Stimulated activated naive B cell treated with anti-CD40 and anti-IgM and Interleukin-4, amounts not matched to agents 10 μg/mL and 1 μg/mL and 100 μg/mL, for 72 hours (primary cell): ENCODE measurements at regions not wholly inside any gene's neighbourhood (a gene's known extent, or its start where the extent isn't known, plus 50 kb on each side); places are given as distances from the start of the nearest gene placed in this dataset.
"Not testable (repeated sequence)": the region's sequence is repeated elsewhere in the genome, so short reads cannot be mapped to it uniquely, and the experiment has no call there.

Source experiments
- ATAC-seq, 2 donors: fragments of 150-1000 bp; cut with Tn5 transposase; replicated peaks; 2 replicates each; pipeline ENCODE4 v1.10.0; 2021; ENCODE audit warnings: moderate library complexity in 1 of 2
- DNase-seq: peaks from one replicate; pipeline ENCODE4 v3.0.0; 2021
- H3K27ac Mint-ChIP-seq: one replicate; pipeline ENCODE4 v1.8.0; 2022; ENCODE audit warnings: mild to moderate bottlenecking, mixed read lengths
- H3K27me3 Mint-ChIP-seq, 2 donors: one replicate each; pipeline ENCODE4 v1.8.0; 2022; ENCODE audit warnings: mixed read lengths in 2 of 2
- H3K36me3 Mint-ChIP-seq, 2 donors: one replicate each; pipeline ENCODE4 v1.8.0; 2022; ENCODE audit warnings: mixed read lengths in 2 of 2, mild to moderate bottlenecking in 1 of 2
- H3K4me1 Mint-ChIP-seq, 2 donors: one replicate each; pipeline ENCODE4 v1.8.0; 2022; ENCODE audit warnings: mixed read lengths in 2 of 2, mild to moderate bottlenecking in 1 of 2
- H3K4me3 Mint-ChIP-seq, 2 donors: one replicate each; pipeline ENCODE4 v1.8.0; 2022; ENCODE audit warnings: mild to moderate bottlenecking in 2 of 2, mixed read lengths in 2 of 2, moderate library complexity in 1 of 2
- H3K9me3 Mint-ChIP-seq, 2 donors: one replicate each; pipeline ENCODE4 v1.8.0; 2022; ENCODE audit warnings: mixed read lengths in 2 of 2, mild to moderate bottlenecking in 1 of 2

DNA sequence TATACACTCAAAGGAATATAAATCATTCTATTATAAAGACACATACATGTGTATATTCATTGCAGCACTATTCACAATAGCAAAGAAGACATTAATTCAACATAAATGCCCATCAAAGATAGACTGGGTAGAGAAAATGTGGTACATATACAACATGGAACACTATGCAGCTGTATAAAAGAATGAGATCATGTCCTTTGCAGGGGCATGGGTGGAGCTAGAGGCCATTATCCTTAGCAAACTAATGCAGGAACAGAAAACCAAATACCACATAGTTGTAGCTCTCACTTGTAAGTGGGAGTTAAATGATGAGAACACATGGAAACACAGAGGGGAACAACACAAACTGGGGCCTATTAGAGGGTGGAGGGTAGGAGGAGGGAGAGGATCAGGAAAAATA lies 121.0 kb upstream of the LOC128125822 start:
- no peaks in the 10 kb centered on the region for H3K36me3 Mint-ChIP-seq
- no peak for DNase-seq

DNA sequence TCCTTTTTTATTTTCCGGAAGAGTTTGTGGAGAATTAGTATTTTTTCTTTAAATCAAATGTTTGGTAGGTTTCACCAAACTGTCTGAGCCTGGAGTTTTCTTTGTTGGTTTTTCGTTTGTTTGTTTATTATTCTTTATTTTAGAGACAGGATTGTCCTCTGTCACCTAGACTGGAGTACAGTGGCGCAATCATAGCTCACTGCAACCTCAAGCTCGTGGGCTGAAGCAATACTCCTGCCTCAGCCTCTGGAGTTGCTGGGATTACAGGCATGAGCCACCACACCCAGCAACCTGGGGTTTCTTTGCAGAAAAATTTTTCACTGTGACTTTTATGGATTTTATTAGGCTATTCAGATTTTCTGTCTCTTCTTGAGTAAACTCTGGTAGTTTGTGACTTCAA lies 120.2 kb upstream of the LOC128125822 start:
- no peaks in the 10 kb centered on the region for H3K9me3 Mint-ChIP-seq
- H3K36me3 Mint-ChIP-seq: no peaks in the 10 kb centered on the region
- H3K27ac Mint-ChIP-seq: no peak overlapping the region
- H3K27me3 Mint-ChIP-seq: no peaks in the 10 kb centered on the region
- no peak for ATAC-seq
- H3K4me1 Mint-ChIP-seq: no peaks in the 10 kb centered on the region
- no peak for DNase-seq
- no peak overlapping the region for H3K4me3 Mint-ChIP-seq

More for the DNA sequence above, 121.0 kb upstream of the LOC128125822 start:
- Mint-ChIP-seq H3K27ac (no peak overlapping the region), H3K4me1 (no peaks in the 10 kb centered on the region), H3K9me3 (no peaks in the 10 kb centered on the region), H3K4me3 (no peak overlapping the region), H3K27me3 (no peaks in the 10 kb centered on the region)
- ATAC-seq: no peak

DNA sequence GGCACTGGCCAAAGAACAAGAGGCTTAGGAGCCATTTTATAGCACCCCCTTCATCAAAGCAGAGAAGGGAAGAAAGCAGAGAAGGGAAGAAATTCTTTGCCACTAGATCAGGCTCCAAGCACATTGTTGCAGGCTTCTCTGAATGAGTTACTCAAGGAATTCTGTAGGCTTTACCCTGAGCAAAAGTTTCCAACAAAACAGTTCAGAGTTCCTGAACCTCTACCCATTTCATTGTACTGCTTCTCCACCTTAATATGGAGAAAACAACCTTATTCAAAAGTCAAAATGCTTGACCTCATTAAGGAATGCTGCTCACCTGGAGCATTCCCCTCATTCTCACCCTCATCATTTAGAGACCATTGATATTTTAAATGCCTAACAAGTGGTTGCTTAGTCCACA lies 115.5 kb upstream of the LOC128125822 start:
- Mint-ChIP-seq H3K4me3 (no peak overlapping the region), H3K4me1 (no peaks in the 10 kb centered on the region), H3K27me3 (no peaks in the 10 kb centered on the region)

DNA sequence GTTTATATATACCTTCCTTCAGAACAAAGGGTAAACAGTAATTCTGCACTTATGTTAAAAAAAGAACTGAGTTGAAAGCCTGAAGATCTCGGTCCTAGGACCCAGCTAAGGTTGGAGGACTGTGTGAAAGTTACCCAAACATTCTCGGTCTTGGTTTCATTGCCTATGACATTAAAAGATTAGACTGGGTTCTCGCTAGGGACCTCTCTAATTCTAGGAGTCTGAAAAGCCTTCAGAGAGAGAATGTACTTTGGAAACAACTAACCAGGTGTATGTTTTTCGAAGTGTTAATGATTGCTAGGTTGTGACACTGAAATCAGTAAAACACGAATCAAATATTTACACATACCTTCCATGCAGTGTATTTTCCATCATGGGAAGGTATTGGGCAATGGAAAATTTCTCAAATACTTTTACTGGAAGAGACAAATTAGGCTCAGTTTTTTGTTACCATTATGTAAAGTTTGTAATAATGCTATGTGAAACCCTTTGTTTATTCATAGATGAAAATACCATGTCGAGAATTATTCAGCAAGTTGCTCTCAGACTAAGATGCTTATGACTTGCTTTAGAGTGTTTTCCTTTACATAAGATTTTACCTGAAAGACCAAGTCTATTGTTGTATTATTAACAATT lies 113.7 kb upstream of the LOC128125822 start:
- Mint-ChIP-seq H3K4me3 (no peak overlapping the region), H3K27ac (no peak overlapping the region), H3K9me3 (no peaks in the 10 kb centered on the region), H3K27me3 (no peaks in the 10 kb centered on the region), H3K4me1 (no peaks in the 10 kb centered on the region), H3K36me3 (no peaks in the 10 kb centered on the region)
- no peak for DNase-seq
- ATAC-seq: no peak

More for the DNA sequence above, 115.5 kb upstream of the LOC128125822 start:
- H3K36me3 Mint-ChIP-seq: no peaks in the 10 kb centered on the region
- H3K9me3 Mint-ChIP-seq: no peaks in the 10 kb centered on the region
- no peak overlapping the region for H3K27ac Mint-ChIP-seq
- ATAC-seq (no peak), DNase-seq (no peak)

DNA sequence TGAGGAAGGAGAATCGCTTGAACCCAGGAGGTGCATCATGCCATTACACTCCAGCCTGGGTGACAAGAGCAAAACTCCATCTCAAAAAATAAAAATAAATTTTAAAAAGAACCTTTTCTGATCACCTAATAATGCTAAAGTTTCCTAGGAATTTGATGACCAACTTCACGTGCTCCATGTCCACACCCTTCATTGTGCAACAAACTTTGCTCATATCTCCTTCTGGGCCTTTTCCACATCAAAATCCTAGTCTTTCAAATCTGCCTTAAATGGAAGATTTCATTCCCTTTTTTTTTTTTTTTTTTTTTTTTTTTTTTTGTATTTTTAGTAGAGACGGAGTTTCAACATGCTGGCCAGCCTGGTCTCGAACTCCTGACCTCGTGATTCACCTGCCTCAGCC lies 112.5 kb upstream of the LOC128125822 start:
- no peaks in the 10 kb centered on the region for H3K27me3 Mint-ChIP-seq
- no peaks in the 10 kb centered on the region for H3K4me1 Mint-ChIP-seq
- H3K36me3 Mint-ChIP-seq: no peaks in the 10 kb centered on the region
- DNase-seq: no peak
- no peak overlapping the region for H3K27ac Mint-ChIP-seq
- no peak for ATAC-seq
- H3K4me3 Mint-ChIP-seq: no peak overlapping the region
- H3K9me3 Mint-ChIP-seq: no peaks in the 10 kb centered on the region

DNA sequence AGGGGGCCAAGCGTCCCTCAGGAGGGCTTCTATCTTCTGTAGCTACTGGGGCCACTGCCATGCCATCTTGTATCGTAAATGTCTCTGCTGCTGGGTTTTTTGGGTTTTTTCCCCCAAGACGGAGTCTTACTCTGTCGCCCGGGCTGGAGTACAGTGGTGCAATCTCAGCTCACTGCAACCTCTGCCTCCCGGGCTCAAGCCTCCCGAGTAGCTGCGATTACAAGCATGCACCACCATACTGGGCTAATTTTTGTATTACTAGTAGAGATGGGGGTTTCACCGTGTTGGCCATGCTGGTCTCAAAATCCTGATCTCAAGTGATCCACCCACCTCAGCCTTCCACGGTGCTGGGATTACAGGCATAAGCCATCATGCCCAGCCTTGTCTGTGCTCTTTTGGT lies 111.3 kb upstream of the LOC128125822 start:
- H3K36me3 Mint-ChIP-seq: no peaks in the 10 kb centered on the region
- DNase-seq: no peak
- no peak overlapping the region for H3K4me3 Mint-ChIP-seq
- no peaks in the 10 kb centered on the region for H3K27me3 Mint-ChIP-seq
- H3K9me3 Mint-ChIP-seq: no peaks in the 10 kb centered on the region
- no peak for ATAC-seq
- H3K4me1 Mint-ChIP-seq: no peaks in the 10 kb centered on the region
- no peak overlapping the region for H3K27ac Mint-ChIP-seq

GRCh38 chr6:63464060-63464459 lies 108.2 kb upstream of the LOC128125822 start:
- no peak overlapping the region for H3K4me3 Mint-ChIP-seq
- DNase-seq (no peak), ATAC-seq (no peak)
- H3K9me3 Mint-ChIP-seq: no peaks in the 10 kb centered on the region
- H3K27ac Mint-ChIP-seq: no peak overlapping the region
- no peaks in the 10 kb centered on the region for H3K4me1 Mint-ChIP-seq
- H3K36me3 Mint-ChIP-seq: no peaks in the 10 kb centered on the region
- no peaks in the 10 kb centered on the region for H3K27me3 Mint-ChIP-seq

DNA sequence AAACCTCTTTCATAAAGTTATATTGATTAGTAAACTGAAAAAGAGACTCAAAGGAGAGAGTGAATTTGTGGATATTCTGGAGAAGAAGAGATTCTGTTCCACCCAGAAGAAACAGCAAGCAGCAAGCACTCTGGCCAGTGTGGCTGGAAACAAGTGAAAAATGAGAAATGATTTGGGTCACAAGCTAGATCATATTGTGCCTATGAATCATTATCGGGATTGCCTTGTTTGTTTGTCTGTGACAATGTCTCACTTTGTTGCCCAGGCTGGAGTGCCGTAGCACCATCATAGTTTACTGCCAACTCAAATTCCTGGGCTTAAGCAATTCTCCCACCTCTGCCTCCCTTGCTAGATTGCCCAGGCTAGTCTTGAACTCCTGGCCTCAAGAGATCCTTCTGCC lies 106.5 kb upstream of the LOC128125822 start:
- Mint-ChIP-seq H3K9me3 (no peaks in the 10 kb centered on the region), H3K27me3 (no peaks in the 10 kb centered on the region), H3K4me3 (no peak overlapping the region), H3K27ac (no peak overlapping the region), H3K36me3 (no peaks in the 10 kb centered on the region), H3K4me1 (no peaks in the 10 kb centered on the region)
- no peak for DNase-seq
- no peak for ATAC-seq

- Mint-ChIP-seq H3K27ac (no peak overlapping the region), H3K36me3 (no peaks in the 10 kb centered on the region), H3K9me3 (no peaks in the 10 kb centered on the region), H3K4me3 (no peak overlapping the region), H3K4me1 (no peaks in the 10 kb centered on the region), H3K27me3 (no peaks in the 10 kb centered on the region)
- DNase-seq (no peak), ATAC-seq (no peak)
These were observed 106.0 kb upstream of the LOC128125822 start for GRCh38 chr6:63466242-63466733.

DNA sequence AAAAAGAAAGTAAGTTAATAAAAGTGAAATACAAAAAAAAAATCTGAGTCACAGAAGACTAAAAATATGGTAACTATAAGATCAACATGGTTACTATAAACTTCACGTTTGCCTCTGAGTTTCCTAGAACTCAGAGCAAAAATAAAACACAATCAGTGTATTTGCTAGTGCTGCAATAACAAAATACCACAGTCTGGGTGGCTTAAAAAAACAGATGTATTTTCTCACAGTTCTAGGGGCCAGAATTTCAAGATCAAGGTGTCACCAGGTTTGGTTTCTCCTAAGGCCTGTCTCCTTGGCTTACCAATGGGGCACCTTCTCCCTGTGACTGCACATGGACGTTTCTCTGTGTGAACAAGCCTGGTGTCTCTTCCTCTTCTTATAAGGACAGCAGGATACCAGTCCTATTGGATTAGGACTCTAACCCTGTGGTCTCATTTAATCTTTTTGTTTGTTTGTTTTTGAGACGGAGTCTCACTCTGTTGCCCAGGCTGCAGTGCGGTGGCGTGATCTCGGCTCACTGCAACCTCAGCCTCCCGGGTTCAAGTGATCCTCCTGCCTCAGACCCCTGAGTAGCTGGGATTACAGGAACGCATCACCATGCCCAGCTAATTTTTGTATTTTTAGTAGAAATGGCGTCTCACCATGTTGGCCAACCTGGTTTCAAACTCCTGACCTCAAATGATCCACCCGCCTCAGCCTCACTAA lies 104.9 kb upstream of the LOC128125822 start:
- Mint-ChIP-seq H3K36me3 (no peaks in the 10 kb centered on the region), H3K27ac (no peak overlapping the region), H3K4me3 (no peak overlapping the region), H3K4me1 (no peaks in the 10 kb centered on the region), H3K27me3 (no peaks in the 10 kb centered on the region), H3K9me3 (peaks cover 0 to 1% of the 10 kb centered on the region in 2 donors)
- no peak for ATAC-seq
- no peak for DNase-seq

DNA sequence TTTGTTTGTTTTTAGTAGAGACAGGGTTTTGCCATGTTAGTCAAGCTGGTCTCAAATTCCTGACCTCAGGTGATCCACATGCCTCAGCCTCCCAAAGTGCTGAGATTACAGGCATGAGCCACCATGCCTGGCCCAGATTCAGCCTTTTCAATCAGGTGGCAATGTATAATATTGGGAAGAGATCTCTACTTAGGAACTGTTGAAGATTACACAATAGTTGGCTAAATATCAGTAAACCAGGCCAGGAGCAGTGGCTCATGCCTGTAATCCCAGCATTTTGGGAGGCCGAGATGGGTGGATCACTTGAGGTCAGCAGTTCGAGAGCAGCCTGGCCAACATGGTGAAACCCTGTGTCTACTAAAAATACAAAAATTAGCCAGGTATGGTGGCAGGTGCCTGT lies 101.1 kb upstream of the LOC128125822 start:
- not testable (repeated sequence) for H3K4me3 Mint-ChIP-seq, H3K4me1 Mint-ChIP-seq, ATAC-seq, H3K9me3 Mint-ChIP-seq, H3K27me3 Mint-ChIP-seq, H3K36me3 Mint-ChIP-seq, H3K27ac Mint-ChIP-seq, DNase-seq

GRCh38 chr6:63471654-63472053 lies 100.6 kb upstream of the LOC128125822 start:
- no peaks in the 10 kb centered on the region for H3K27me3 Mint-ChIP-seq
- peaks cover 0 to 1% of the 10 kb centered on the region in 2 donors for H3K9me3 Mint-ChIP-seq
- H3K27ac Mint-ChIP-seq: no peak overlapping the region
- no peaks in the 10 kb centered on the region for H3K36me3 Mint-ChIP-seq
- ATAC-seq (no peak), DNase-seq (no peak)
- H3K4me3 Mint-ChIP-seq: no peak overlapping the region
- no peaks in the 10 kb centered on the region for H3K4me1 Mint-ChIP-seq

- Mint-ChIP-seq H3K9me3 (peaks cover 0 to 1% of the 10 kb centered on the region in 2 donors), H3K27me3 (peaks cover 0 to 4% of the 10 kb centered on the region in 2 donors), H3K36me3 (no peaks in the 10 kb centered on the region), H3K4me1 (no peaks in the 10 kb centered on the region), H3K4me3 (no peak overlapping the region), H3K27ac (no peak overlapping the region)
- ATAC-seq (no peak), DNase-seq (no peak)
These were observed 96.6 kb upstream of the LOC128125822 start for GRCh38 chr6:63475707-63476106.

DNA sequence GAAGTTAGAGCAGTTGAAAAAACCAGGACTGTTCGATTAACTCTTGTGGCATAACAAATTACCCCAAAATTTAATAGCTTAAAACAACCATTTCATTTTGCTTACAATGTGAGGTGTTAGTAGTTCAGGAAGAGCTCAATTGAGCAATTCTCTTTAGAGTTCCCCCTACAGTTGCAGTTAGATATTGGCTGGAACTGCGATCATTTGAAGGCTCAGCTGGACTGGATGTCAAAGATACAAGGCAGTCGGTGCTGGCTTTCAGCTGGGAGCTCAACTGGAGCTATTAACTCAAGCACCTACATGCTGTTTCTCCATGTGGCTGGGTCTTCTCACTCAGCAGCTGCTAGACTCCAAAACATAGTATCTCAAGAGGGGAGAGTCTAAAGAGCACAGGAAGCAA lies 96.0 kb upstream of the LOC128125822 start:
- peaks cover 0 to 1% of the 10 kb centered on the region in 2 donors for H3K9me3 Mint-ChIP-seq
- no peaks in the 10 kb centered on the region for H3K36me3 Mint-ChIP-seq
- no peaks in the 10 kb centered on the region for H3K4me1 Mint-ChIP-seq
- ATAC-seq: no peak
- H3K27ac Mint-ChIP-seq: no peak overlapping the region
- no peak overlapping the region for H3K4me3 Mint-ChIP-seq
- peaks cover 0 to 4% of the 10 kb centered on the region in 2 donors for H3K27me3 Mint-ChIP-seq
- no peak for DNase-seq

DNA sequence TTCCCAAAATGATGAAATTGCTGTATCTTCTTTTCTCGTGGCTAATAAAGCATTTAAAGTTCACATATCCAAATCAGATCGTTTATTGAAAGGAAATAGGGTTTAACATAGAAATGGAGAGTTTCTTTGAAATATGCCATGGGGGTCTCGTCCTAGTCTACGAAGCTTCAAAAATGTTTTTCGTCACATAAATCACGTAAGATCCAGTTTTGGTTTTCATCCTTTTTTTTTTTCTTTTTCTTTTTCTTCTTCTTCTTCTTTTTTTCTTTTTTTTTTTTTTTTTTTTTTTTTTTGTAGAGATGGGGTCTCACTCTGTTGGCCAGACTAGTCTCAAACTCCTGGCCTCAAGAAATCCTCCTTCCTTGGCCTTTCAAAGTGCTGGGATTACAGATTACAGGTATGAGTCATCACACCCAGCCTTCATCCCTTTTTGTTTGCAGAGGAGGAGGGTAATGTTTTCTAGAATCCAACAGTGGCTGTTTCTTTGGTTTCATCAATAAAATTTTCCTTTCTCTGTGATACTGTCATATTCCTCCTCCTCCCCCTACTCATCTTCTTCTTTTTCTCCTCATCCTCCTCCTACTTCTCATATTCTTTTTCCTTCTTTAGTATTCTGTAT lies 94.7 kb upstream of the LOC128125822 start:
- no peaks in the 10 kb centered on the region for H3K36me3 Mint-ChIP-seq
- H3K4me3 Mint-ChIP-seq: no peak overlapping the region
- ATAC-seq (no peak), DNase-seq (no peak)
- no peaks in the 10 kb centered on the region for H3K9me3 Mint-ChIP-seq
- no peak overlapping the region for H3K27ac Mint-ChIP-seq
- no peaks in the 10 kb centered on the region for H3K4me1 Mint-ChIP-seq
- peaks cover 0 to 4% of the 10 kb centered on the region in 2 donors for H3K27me3 Mint-ChIP-seq
